HG03521 (cell line): ENCODE measurements at regions not wholly inside any gene's neighbourhood (a gene's known extent, or its start where the extent isn't known, plus 50 kb on each side); places are given as distances from the start of the nearest gene placed in this dataset.
"Not testable (repeated sequence)": the region's sequence is repeated elsewhere in the genome, so short reads cannot be mapped to it uniquely, and the experiment has no call there.

Source experiments
- ATAC-seq: cut with Tn5 transposase; IDR thresholded peaks from one replicate; pipeline ENCODE4 v1.9.1; 2021; ENCODE audit warnings: mild to moderate bottlenecking, moderate library complexity; ENCODE audit not compliant: unreplicated experiment

DNA sequence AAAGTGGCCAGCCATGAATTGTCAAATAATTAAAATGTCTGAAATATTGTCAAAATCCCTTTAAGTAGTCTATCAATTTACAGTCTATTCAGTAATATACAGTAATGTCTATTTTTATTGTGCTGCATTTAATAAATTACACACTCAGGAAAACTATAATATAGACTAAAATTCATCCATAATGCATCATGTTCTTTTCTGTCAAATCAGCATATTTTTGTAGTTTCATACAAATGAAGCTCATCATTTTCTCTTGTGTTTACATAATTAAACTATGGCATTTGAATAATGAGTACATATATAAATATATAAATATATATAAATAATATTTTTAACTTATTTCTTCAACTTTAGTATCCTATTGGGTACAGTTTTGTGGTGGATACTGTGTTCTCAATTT is 868.7 kb upstream of the CHORDC1 start:
- ATAC-seq, result no peak

DNA sequence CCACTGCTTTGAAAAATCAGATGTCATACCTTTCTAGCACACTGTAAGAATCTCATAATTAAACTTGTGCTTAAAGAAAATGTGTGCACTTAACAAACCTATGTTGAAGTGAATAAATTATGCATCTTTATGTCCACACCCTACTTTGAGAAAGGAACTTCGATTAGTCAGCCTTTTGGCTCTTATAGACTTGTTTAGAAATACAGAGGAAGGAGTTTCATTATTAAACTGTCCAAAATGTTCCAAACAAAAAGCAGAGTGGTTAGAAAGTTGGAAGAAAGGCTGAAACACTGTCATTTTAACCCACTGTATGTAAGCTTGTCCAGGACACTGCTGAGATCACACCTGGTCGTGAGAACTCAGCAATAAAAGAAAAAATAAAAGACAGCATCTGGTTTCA is 863.2 kb upstream of the CHORDC1 start:
- ATAC-seq, result no peak

DNA sequence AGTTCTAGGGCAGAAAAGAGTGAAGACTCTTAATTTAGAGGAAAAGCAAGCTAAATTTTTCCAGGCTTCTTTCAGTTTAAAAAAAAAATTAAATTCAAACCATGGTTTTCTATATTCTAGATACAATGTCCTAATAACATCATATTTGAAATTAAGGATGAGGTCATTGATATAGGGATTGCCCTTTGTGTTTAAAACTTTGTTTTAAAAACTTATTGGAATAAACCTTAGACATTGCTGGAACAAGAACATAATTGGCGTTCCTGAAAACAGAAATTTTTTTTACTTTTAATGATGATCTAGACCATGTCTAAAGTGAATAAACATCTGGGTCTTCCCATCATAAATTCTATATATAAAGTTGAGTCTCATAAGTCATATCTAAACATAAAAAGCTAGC is 859.4 kb upstream of the CHORDC1 start:
- ATAC-seq, result no peak

DNA sequence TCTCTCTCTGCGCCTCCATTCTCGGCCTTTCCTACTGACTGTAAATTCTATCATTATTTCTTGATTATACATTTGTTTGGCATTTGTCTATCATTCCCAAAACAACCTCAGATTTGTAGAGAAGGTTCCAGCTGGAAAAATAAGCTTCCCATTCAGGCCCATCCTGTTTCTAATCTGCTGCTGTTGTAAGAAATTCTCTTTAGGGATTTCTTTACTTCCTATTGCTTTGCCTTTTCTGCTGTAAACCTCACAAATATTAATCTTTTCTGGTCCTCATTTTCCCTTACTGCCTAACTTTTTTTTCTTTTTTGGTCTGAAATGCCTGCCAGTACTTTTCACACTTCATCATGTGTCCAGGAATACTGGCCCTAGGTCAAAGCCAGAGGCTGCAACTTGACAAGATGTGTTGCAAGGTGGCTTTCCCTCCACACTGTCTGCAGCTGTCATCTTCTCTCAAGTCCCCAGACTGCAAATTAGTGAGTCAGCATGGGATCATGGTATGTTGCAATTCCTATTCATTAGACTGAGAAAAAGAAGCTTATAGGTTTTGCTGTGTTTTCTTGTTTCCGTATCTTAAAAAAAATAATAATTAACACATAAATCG is 858.7 kb upstream of the CHORDC1 start:
- no peak for ATAC-seq

DNA sequence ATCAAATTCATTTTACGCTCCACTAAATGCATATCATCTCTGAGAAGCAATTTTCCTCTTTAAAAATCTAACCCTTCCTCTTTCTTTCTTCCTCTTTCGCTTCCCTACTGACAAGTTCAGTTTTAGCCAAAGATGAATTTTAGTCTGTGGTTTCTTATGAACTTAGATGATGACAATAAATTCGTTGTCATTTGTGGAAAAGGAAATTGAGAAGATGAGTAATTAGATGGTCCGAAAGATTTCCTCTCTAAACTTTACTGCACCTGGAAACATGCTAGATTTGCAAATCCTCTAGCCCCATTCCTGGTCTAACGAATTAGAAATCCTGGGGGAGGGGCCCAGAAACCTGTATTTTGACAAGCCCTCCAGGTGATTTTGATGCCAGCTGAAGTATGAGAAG is 855.4 kb upstream of the CHORDC1 start:
- ATAC-seq, result no peak

DNA sequence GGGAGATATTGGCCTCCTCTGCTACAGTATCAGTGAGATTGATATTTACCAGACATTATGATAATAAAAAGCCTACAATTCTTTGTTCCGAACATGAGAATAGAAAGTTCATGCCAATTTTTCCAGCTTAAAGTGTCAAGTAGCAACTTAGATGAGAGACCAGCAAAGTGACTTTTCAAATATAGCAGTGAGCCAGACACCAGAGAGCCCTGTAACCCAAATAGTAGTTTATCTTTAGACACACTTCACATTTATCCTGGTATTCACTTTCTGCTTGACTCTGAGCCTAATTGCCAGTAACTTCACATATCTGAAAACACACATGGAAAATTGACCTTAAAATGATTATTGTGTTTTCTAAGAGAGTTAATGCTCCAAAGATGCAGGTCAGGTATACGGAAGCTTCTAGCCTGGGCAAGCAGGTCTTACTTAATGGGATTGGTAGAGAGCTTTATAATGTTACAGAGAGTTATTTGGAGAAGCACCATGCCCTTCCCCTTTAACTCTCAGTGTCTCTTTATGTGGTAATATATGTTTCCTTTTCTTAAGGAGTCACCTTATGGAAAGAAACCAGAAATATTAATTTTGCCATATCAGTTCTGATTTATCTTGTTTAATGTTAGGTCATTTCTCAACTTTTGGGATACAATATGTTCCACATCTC is 852.3 kb upstream of the CHORDC1 start:
- no peak for ATAC-seq

DNA sequence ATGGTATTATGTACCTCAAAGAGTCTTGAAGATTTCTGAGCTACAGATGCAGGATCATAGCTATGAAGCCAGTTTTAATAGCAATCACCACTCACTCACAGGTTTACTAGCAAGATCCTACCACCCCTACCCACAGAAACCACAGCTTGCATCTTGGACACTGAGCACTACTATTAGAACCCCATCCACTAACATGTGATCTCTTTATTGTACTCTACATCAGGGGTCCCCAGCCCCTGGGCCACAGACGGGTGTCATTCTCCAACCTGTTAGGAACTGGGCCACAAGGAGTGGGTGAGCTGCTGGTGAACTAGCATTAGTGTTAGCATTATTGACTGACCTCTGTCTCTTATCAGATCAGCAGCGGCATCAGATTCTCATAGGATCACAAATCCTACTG is 844.8 kb upstream of the CHORDC1 start:
- ATAC-seq, result no peak

DNA sequence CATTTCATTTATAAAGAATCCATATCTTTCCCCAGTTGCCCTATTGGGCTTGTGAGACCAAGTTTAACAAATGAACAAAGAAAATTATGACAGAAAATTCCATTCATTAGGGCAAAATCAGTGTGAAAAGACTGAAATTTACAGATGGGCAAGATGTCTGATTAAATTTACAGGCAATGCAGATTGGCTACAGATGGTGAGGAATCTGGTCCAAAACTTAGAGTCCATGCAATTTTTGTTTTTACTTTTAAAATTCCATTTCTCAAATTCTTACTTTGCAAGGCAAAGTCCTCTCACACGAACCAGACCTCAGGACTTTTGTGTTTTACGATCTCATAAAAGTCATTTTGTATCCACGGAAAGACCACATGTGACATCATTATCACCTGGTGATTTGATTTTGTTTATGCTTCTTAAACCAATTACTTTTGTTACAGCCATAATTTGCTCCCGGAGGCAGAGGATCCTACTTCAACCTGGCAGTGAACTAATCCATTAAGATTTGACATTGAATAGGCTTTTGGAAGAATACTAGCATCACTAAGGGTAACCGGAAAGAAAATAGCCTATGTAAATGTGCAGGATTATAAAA is 843.7 kb upstream of the CHORDC1 start:
- no peak for ATAC-seq

DNA sequence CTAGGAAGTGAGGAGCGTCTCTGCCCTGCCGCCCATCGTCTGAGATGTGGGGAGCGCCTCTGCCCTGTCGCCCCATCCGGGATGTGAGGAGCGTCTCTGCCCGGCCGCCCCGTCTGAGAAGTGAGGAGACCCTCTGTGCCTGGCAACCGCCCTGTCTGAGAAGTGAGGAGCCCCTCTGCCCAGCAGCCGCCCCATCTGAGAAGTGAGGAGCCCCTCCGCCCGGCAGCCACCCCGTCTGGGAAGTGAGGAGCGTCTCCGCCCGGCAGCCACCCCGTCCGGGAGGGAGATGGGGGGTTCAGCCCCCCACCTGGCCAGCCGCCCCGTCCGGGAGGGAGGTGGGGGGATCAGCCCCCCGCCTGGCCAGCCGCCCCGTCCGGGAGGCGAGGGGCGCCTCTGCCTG is 840.5 kb upstream of the CHORDC1 start:
- ATAC-seq, result not testable (repeated sequence)

DNA sequence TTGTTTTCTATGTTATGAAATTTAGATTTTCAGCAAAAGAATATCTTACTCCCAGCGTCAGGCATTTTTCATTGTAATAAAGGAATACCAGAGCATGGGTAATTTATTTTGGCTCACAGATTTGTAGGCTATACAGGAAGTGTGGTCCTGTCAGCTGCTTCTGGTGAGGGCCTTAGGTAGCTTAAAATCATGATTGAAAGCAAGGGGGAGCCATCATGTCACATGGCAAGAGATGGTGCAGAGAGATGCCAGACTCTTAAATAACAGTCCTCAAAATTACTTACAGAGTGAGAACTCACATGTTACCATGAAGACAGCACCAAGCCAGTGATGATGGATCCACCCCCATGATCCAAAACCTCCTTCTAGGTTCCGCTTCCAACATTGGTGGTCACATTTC is 825.0 kb upstream of the CHORDC1 start:
- ATAC-seq, result no peak

DNA sequence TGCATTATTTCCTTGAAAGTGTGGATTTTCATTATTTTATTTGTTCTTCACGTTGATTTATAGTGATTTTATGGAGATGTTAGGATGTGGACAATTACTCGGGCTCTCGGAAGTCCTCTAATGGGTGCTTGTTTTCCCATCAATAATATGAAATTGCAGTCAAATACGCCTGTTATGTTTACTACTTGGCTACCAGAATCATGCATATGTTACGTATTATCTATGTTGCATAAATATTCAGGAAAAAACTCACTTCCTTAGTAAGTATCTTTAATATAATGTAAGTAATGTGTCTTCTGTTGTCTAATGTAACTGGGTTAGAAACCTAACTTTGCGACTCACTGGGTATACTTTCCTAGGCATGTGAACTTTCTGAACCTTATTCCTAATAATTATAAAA is 823.4 kb upstream of the CHORDC1 start:
- ATAC-seq, result no peak

DNA sequence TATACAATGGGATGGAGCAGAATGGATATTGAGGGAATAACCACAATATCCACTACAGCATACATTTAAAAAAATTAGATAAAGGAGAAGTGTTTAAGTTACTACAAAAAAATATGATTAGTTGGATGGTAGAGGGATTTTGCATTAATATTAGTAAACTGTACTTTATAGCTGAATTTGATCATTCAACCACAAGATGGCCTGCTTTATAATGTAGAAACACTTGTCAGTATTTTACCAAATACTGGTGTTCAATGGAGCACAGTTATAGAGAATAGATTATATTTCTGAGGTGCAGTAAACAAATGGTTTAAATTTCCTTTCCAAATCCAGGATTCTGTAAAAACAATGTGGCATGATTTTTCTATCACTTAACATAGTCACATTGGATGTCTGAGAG is 818.8 kb upstream of the CHORDC1 start:
- no peak for ATAC-seq

DNA sequence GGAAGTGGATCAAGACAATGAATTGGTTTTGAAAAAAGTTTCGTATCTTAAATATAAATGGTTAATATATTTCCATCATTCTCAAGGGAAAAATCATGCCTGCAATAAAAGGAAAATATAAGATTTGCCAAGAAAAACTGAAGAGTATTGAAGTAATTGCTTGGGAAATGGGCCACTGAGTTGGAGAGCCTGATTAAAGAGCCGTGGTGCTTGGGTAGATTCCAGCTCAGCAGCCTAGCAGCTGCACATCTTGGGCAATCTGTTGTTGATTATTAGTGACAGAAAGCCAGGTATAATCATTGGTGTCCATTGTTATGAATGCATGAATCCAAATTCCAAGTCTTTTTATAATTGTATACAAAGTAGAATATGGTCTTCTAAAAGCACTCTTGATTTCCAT is 800.9 kb upstream of the CHORDC1 start:
- no peak for ATAC-seq

DNA sequence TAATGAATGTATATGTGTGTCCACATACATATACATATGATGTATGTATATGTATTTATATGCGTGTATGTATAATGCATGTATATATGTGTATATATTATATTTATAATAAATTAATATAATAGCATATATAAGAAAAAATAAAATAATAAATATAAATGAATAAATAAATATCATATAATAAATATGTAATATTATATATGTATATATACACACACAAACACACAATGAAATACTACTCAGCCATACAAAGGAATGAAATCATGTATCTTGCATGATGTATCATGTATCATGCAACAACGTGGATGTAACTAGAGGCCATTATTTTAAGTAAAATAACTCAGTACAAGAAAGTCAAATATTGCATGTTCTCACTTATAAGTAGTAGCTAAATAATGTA is 788.7 kb upstream of the CHORDC1 start:
- ATAC-seq, result no peak

DNA sequence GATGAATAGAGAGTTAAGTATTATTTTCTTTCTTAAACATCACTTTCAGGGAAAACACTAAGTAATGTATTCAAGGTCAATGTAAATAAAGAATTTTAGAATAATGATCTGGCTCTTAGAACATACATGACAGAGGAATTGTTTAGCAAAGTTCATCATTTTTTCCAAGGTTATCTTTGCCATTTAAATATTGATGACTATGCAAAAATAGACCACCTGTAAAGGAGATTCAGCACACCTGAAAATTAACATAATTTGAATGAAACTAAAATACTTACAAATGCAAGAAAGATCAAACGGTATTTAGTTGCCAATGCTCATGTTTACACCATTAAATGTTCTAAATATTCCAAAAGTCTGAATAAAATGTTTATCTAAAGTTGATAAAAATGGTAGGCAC is 782.6 kb upstream of the CHORDC1 start:
- no peak for ATAC-seq

DNA sequence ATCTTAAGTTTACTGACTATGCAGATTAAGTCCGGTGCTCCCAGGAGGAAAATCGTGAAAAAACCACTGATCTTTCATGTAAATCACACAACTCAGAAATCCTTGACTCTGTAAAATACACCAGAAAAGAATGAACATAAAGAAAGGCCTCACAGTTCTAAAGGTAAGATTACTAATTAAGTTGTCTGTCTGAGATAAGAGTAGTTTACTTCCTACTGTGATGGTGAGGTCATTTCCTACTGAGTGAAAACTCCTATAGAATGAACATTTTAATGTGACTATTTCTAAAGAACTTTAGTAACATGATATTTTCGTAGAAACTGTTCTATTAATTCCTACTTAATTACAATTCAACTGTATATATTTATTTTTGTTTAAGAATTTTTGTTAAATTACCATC is 774.4 kb upstream of the CHORDC1 start:
- no peak for ATAC-seq

DNA sequence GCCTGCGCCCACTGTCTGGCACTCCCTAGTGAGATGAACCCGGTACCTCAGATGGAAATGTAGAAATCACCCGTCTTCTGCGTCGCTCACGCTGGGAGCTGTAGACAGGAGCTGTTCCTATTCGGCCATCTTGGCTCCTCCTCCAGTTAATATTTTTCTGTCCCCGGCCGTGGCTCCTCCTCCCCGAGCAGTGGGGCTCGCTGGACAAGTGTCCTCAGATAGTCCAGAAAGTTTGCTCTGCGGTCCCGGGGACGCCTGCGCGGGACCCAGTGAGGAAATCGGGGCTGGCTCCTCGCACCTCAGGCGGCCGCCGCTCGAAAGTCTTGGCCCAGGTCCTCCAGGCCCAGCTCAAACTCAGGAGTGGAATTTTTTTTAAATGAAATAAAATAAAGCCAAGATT is 749.3 kb upstream of the CHORDC1 start:
- ATAC-seq, result not testable (repeated sequence)

DNA sequence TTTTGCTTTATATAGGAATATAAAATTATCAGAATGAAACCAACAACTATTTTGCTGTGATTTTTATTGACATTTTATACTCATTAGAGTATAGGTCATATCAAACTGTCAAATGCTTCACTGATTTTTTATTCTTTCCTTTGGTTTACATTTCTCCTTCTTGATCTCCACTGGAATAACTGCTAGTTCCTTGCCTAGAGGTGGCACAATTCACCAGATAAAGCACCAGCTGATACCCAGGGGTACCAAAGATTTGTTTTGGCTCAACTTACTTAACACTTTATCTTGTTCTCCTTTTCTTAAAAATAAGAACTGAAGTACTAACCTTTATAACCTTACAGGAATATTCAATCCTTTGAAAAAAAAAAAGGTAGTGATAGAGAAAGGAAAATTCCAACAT is 725.1 kb upstream of the CHORDC1 start:
- ATAC-seq, result no peak

DNA sequence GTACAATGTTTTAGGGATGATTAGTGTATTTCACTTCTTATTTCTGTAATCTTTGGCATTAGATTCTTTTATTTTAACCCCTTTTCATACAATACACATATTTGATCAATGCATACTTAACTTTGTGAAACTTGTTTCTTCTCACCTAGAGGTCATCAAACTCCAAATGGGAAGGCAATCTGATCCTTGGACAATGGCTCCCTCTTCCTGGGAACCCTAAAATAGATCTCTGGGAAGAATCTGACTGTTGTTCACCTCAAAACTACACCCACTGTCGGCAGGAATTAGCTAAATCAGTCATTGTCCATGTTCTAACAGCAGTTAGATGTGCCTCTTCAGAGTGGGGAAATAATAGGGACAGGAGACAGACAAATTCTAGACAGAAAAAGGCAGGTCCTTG is 707.4 kb upstream of the CHORDC1 start:
- no peak for ATAC-seq

DNA sequence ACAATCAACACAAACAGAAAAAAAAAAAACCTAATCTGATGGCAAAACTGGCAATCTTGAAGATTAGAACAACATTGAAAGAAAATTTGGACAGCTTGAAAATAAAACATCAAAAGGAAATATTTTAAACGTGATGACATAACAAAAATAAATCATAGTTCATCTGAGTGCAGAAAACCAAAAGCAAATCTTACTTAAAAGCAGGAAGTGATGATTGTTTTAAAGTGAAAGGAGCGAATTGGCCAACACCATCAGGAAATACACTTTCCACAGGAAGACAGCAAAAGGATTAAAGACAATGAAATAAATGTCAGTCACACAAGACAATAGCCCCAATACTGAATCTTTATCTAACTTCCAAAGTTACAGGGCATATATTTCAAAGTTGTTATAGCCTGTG is 696.5 kb upstream of the CHORDC1 start:
- ATAC-seq, result no peak

DNA sequence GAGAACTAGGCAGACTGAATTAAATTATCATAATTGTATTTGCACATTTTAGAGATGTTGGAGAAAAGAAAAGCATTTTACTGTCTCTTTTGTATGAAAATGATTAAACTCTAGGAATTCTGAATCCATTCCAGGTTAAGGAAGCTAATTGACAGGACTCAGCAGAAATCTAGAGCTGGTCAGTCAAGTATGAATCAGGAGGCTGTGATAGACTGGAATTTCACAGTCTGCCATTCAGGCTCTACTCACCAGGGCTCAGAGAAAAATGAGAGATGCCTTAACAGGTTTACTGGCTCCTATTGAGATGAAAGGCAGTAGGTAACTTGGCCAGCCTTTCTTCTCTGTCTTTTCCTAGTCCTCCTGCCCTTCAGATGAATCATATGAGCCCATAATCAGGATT is 693.9 kb upstream of the CHORDC1 start:
- no peak for ATAC-seq

DNA sequence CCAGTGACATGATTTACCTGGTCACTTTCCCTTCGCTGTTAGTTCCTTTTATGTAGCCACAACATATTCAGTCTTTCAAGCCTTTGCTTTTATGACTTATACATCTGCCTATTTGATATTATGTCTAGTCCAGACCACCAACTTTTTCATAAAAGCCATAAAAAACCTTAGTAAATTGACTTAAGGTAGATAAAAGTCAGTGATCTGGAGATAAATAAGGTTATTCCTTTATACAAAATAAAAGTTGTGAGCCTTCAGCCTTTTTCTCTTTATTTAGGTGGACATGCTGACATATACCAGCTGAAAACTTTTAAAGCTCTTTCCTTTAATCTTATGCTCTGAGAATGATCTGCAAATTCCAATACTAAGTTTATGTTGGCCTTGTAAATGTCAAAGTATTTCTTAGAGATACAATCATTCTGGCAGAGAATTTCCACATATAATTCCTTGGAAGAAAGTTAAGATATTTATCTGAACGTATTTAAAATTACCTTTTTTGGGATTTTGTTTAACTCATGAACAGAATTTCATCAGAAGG is 690.4 kb upstream of the CHORDC1 start:
- no peak for ATAC-seq

DNA sequence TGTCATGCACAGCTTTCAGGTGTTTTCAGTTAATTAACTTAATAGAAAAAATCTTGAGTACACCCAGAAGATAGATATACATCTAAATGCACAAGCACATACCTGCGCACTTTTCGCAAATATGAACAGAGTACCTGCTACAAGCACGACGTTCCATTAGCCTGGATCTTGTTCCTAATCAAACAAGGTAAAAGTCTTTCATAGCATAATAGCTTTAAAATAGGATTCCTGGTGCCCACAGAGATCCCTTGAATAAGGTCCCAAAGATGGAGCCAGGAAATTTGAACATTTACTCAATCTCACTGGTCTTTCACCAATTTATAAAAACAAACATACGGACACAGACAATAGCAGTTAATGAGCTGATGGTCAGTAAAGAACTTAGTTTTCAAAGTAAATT is 689.8 kb upstream of the CHORDC1 start:
- no peak for ATAC-seq
